ENCODE measurements at regions not wholly inside any gene's neighbourhood (a gene's known extent, or its start where the extent isn't known, plus 50 kb on each side); places are given as distances from the start of the nearest gene placed in this dataset.

GRCh38 chr3:182005219-182005618 is 293.5 kb downstream of the SOX2 start:
- POLR2A ChIA-PET = interaction anchor here (0.6 kb wide), 1 partner anchor 168 kb away, joined by 6 read pairs; no protein-coding TSS in a partner anchor
- no peak for DNase-seq (ENCODE audit: extremely low spot score)
- TF ChIP-seq, protein P1, sequence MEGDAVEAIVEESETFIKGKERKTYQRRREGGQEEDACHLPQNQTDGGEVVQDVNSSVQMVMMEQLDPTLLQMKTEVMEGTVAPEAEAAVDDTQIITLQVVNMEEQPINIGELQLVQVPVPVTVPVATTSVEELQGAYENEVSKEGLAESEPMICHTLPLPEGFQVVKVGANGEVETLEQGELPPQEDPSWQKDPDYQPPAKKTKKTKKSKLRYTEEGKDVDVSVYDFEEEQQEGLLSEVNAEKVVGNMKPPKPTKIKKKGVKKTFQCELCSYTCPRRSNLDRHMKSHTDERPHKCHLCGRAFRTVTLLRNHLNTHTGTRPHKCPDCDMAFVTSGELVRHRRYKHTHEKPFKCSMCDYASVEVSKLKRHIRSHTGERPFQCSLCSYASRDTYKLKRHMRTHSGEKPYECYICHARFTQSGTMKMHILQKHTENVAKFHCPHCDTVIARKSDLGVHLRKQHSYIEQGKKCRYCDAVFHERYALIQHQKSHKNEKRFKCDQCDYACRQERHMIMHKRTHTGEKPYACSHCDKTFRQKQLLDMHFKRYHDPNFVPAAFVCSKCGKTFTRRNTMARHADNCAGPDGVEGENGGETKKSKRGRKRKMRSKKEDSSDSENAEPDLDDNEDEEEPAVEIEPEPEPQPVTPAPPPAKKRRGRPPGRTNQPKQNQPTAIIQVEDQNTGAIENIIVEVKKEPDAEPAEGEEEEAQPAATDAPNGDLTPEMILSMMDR (IDR thresholded peaks at IDR 0.05; ENCODE audit: control extremely low read depth, extremely low read depth, low read depth, missing control alignments) = no peak
- CTCF ChIA-PET = interaction anchor here (1.0 to 2.2 kb wide), 4 partner anchors 10 to 38 kb away, joined by 3 to 6 read pairs (median 4); no protein-coding TSS in a partner anchor

DNA sequence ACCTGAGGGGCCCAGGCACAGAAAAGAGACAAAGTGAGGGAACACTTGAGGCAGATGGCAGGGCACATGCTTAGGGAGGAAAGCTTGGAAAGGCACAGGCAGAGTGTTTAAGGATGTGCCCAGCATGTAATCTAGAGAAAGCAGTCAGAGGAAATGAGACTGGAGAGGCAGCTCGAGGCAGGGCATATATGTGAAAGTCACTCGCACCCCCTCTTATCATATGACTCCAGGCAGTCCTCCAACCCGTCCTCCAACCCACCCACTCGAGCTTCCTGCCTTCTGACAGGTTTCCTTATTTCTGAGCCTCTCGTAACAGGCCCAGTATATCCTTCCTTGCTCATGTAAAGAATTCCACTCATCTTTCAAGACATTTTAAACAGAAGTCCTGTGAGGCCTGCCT is 294.0 kb downstream of the SOX2 start:
- DNase-seq (ENCODE audit: extremely low spot score) = no peak
- ChIA-PET CTCF (interaction anchor here (1.0 to 2.2 kb wide), 3 partner anchors 9 to 38 kb away, joined by 4 to 6 read pairs (median 4); no protein-coding TSS in a partner anchor), POLR2A (no interaction called here)
- TF ChIP-seq, protein P1 (IDR thresholded peaks at IDR 0.05; ENCODE audit: control extremely low read depth, extremely low read depth, low read depth, missing control alignments) = no peak

- ChIA-PET POLR2A (no interaction called here), CTCF (interaction anchor here (2.2 kb wide), 1 partner anchor 9 kb away, joined by 6 read pairs; no protein-coding TSS in a partner anchor)
- no peak for DNase-seq (ENCODE audit: extremely low spot score)
- TF ChIP-seq, protein P1 (IDR thresholded peaks at IDR 0.05; ENCODE audit: control extremely low read depth, extremely low read depth, low read depth, missing control alignments) = no peak
Measured at GRCh38 chr3:182006431-182006830, 294.7 kb downstream of the SOX2 start.

DNA sequence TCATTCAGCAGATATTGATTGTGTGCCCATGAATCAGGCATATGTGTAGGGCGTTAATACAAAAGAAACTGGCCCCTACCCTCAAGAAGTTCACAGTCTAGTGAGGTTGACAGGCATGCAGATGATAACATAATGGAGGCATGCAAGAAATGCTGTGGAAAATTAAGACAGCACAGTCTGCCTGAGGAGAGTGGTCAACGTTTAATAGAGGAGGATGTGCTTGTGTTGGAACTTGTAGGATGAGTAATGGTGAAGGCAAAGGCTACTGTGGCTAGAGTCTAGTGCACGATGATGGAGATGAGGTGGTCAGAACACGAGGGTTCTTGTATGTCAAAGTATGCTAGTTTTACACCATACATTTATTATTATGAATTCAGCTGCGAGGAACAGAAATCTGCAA is 295.7 kb downstream of the SOX2 start:
- ChIA-PET POLR2A (no interaction called here), CTCF (no interaction called here)
- TF ChIP-seq, protein P1 (IDR thresholded peaks at IDR 0.05; ENCODE audit: control extremely low read depth, extremely low read depth, low read depth, missing control alignments) = no peak
- no peak for DNase-seq (ENCODE audit: extremely low spot score)

- CTCF ChIA-PET = interaction anchor here (1.8 kb wide), 1 partner anchor 9 kb away, joined by 5 read pairs; no protein-coding TSS in a partner anchor
- POLR2A ChIA-PET = no interaction called here
- TF ChIP-seq, protein P1 (IDR thresholded peaks at IDR 0.05; ENCODE audit: control extremely low read depth, extremely low read depth, low read depth, missing control alignments) = no peak
- no peak for DNase-seq (ENCODE audit: extremely low spot score)
Measured at GRCh38 chr3:182018361-182018760, 306.6 kb downstream of the SOX2 start.

- no peak for DNase-seq (ENCODE audit: extremely low spot score)
- ChIA-PET CTCF (no interaction called here), POLR2A (no interaction called here)
- TF ChIP-seq, protein P1 (IDR thresholded peaks at IDR 0.05; ENCODE audit: control extremely low read depth, extremely low read depth, low read depth, missing control alignments) = no peak
Measured at GRCh38 chr3:182019926-182020325, 308.2 kb downstream of the SOX2 start.
